GM21717 (cell line): ENCODE measurements at regions not wholly inside any gene's neighbourhood (a gene's known extent, or its start where the extent isn't known, plus 50 kb on each side); places are given as distances from the start of the nearest gene placed in this dataset.

ENCODE experiments used
- ATAC-seq: cut with Tn5 transposase; IDR thresholded peaks from one replicate; pipeline ENCODE4 v1.9.1; 2021; ENCODE audit warnings: mild to moderate bottlenecking, moderate library complexity; ENCODE audit not compliant: unreplicated experiment

DNA sequence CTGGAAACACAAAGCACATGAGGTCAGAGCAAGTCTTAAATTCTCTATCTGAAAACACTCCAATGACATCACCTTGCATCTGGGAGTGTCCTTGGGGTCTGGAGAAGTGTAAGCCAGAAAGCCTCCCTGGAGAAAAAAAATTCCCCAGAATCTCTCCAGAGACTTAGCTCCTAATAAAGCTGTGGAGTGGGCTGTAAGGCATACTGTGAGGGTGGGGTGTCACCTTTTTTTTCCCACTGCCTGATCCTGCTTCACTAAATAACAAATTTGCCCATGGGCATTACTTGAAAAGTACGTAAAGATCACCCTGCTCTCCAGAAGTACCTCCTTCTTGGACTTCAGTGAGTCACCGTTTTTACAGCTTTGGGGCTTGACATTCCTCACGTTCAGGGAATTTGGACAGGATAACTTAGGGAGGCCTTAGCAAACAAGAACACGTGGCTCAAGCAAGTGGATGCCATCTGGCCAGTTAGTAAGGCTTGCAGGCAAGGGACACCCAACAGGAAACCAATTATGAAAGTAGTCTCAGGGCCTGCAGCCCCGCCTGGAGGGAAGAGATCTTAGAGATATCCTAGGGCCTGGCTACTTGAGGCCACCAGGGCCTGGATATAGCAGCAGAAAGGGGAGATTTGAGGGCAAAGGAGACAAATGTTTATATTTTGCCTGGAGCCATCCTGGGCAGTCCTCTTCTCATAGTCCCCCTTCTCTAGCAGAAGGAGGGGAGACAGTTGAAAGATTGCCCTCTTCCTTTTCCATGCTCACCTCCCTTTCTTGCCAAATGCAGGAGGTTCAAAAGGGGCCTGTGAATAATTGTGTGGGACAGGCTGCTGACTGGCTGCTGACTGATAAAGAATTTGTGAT lies 60.1 kb upstream of the PLAC1 start:
- peak; percentile 4 for ATAC-seq

GRCh38 chrX:134717698-134718097 lies 59.4 kb upstream of the PLAC1 start:
- ATAC-seq = no peak

GRCh38 chrX:134716620-134717012 lies 58.3 kb upstream of the PLAC1 start:
- ATAC-seq = no peak

GRCh38 chrX:134715930-134716619 lies 57.8 kb upstream of the PLAC1 start:
- ATAC-seq = no peak

DNA sequence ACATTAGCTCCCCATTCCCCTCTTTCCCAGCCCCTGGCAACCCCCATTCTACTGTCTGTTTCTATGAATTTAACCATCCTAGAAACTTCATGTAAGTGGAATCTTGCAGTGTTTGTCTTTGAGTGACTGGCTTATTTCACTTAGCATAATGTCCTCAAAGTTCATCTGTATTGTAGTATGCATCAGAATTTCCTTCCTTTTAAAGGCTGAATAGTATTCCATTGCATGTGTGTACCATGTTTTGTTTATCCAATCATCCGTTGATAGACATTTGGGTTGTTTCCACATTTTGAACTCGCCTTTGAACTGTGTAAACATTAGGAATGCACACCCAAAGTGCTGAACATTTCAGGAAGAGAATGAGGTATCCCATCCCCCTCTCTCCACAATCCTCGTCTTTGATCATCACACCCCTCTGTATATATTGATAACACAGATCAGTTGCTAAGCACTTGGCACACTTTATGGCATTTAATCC lies 56.4 kb upstream of the PLAC1 start:
- ATAC-seq = no peak

DNA sequence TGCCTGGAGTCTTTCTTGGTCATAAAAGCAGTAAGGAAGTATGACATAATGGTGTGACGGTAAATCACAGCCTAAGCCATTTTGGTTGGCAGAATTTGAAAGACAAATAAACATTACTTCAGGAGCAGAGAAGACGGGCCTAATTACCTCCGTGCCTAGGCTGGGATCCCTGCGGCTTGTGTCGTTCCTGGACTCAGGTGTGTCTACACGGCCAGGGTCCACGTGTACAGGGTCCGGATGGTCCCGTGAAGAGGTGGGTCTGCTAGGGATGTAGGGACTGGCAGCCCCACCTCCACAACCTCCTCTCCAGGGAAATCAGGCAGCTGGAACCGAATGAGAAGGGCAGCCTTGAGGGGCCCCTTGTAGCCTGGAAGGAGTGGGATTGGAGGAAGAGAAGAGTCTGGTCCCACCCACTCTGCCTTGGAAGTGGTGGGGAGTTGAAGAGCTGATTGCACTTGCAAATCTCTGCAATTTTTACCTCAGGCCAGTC lies 55.4 kb upstream of the PLAC1 start:
- no peak for ATAC-seq

- ATAC-seq = no peak
These were observed 54.0 kb upstream of the PLAC1 start for GRCh38 chrX:134712272-134712671.

DNA sequence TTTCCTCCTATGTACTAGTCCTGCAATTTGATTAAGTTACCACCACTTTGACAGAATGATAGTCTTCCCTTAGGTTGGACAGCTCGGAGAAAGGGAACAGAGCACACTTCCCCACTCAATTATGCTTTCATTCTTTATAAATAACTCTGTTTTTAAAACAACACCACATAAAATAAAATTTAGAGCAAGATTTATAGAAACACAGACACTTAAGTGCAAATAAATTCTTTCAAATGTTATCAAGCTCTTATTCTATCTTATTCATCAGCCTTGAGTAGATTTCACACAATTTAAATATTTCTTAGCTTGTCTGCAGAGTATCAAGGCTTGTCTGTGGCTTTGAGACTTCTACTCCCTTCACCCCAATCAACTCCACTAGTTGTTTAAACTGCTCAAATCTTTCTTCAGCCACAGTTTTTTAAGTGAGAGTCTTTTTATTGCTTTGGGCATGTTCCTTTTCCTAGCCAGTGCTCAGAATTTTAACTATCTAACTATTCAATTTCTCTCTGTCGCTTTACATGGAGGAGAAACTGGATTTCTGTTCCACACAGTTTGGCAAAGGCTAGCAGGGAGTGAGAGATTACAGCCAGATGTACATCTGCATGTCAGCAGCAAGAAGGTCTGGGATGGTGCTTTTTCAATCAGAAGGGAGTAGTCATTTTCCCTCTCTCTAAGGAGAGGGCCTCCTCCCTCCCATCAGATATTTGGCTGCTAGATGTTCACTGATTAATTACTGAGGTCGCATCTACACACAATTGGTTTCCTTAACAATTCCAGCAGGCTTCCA lies 53.1 kb upstream of the PLAC1 start:
- ATAC-seq = no peak
